GM19438 (cell line): ENCODE measurements at regions not wholly inside any gene's neighbourhood (a gene's known extent, or its start where the extent isn't known, plus 50 kb on each side); places are given as distances from the start of the nearest gene placed in this dataset.

ENCODE experiments used
- ATAC-seq: cut with Tn5 transposase; IDR thresholded peaks from one replicate; pipeline ENCODE4 v1.9.1; 2021; ENCODE audit warnings: low read depth; ENCODE audit not compliant: unreplicated experiment

GRCh38 chr14:31943217-31943799 lies 133.8 kb upstream of the ARHGAP5 start:
- no peak for ATAC-seq

GRCh38 chr14:31943861-31944255 lies 133.2 kb upstream of the ARHGAP5 start:
- no peak for ATAC-seq

DNA sequence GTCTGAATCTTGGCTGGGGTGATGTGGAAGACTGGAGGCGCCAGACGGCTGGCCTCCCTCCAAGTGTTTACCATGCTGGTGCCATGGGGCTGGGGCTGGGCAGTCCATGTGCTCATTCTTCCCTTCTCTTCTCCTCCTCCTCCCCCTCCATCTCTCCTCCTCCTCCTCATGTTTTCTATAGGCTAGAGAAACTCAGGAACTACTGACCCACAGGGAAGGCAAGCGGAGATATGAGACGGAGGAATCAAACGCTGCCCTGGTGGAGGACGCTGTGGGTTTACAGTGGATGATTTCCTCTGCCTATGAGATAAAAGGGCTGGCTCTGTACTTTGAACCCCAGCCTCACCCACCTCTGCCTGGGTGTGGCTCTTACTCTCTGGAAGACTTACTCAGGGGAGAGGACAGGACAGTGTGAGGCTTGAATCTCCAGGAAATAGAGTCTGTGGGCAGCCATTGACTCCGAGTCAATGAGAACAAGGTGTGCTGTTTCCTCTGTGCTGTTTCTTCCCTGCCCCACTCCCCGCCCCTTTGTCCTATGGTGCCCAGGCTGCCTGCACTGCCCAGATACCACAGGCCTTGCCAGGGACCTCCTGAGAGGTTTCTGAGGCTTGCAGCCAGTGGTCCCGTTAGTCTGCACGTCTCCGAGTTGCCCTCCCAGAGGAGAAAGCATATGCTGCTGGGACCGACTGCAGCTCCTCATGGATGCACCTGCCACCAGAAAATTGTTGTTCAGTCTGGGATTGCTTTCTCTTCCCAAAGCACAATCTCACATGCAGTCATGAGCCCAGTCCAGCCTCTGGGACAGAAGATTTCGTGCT lies 132.6 kb upstream of the ARHGAP5 start:
- ATAC-seq = no peak

- no peak for ATAC-seq
These were observed 132.0 kb upstream of the ARHGAP5 start for GRCh38 chr14:31945074-31945613.

DNA sequence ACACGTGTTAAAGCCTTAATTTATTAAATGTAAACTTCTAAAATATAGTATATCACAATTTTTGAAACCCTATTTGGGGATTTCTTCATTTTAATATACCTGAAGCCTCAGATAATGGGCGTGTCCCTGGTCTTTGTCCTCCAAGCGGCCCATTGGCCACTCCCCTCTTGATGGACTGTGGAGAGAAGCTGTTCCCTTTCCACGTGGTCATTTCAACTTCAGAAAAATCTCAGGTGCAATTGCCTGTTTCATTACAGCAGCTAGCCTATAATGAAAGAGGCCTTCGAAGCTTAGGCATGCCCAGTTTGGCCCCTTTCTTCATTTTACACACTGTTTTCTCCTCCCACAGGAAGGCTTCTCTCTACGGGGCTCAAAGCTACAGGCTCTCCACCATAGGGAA lies 131.4 kb upstream of the ARHGAP5 start:
- no peak for ATAC-seq

GRCh38 chr14:31947076-31947475 lies 130.0 kb upstream of the ARHGAP5 start:
- ATAC-seq = no peak

DNA sequence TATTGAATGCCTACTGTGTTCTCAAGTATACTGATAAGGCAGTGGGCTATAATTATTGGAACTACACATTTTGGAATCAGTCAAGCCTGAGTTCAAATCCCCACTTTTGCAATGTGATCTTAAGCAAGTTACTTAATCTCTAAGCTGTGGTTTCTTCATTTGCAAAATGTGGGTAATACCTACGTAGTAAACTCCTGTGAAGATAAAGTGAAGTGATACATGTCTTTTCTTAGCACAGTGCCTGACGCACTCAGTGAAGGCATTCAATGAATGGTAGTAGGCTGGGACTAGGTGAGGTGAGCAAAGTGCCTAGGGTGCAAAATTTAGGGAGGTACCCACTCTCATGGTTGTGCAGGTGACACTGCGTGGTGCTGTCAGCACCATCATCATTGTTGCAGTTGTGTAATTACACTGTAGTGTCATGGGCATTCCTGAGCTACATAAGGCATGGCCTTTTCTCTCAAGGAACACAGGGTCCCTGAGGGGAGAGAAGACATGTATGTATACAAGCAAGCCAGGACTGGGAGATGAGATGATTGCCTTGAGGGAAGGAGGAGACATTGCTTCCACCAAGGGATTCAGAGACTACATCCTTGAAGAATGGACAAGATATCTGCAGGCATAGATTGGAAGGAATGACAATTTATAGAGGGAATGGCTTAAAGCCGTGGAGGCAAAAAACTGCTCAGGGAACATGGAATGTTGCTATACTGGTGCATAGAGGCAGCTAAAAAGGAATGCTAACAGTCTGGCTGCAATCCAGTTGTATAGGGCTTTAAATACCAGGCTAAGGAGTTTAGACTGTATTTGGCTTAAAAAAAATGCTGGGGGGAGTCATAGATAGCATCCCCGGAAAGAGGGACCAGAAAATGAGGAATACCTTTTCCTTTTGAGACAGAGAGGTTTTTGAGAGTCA lies 129.2 kb upstream of the ARHGAP5 start:
- no peak for ATAC-seq

- ATAC-seq = no peak
These were observed 127.4 kb upstream of the ARHGAP5 start for GRCh38 chr14:31949709-31950108.

DNA sequence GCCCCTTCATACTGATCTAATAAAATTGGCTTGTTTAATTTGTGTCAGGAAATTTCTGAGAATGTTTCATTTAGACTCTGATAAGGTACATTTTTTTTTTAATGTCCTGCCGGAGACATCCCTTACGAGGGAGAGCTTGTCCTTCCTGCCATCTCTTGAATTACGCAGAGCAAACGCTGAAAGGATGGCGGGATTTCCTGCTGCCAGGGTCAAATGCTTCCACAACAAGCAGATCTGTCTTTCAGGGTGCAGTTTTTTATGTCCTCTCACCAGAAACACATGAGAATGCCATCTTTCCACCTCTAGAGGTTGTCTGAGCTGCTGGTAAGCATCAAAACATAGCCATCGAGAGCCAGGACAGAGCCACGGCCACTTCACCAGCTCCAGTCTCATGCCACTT lies 126.8 kb upstream of the ARHGAP5 start:
- no peak for ATAC-seq

- no peak for ATAC-seq
These were observed 126.1 kb upstream of the ARHGAP5 start for GRCh38 chr14:31950764-31951637.

DNA sequence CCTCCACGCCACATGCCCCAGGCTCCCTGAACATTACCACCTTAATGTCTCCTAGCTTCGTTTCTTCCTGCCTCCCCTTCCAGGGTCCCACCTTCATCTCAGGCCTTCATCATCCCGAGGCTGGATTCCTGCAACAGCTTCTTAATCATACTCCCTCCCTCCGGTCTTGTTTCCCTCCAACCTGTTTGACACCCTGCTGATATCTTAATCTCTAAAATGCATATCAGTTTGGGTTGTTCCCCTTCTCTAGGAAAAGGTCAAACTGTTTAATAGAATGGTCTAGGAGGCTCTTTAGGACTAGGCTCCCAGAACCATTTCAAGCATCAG lies 125.5 kb upstream of the ARHGAP5 start:
- no peak for ATAC-seq

GRCh38 chr14:31952573-31952972 lies 124.5 kb upstream of the ARHGAP5 start:
- no peak for ATAC-seq

DNA sequence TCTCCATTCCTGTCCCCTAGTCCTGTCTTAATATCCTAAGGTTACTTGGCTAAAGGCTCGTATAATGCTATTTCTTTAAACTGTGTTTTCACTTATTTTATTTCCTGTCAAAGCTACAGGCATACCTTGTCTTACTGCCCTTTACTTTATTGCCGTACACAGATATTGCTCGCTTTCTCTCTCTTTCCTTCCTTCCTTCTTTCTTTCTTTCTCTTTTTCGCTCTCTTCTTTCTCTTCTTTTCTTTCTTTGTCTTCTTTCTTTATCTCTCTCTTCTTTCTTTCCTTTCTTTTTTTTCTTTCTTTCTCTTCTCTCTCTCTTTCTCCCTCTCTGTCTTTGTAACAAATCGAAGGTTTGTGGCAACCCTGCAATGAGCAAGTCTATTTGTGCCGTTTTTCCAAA lies 123.9 kb upstream of the ARHGAP5 start:
- no peak for ATAC-seq

DNA sequence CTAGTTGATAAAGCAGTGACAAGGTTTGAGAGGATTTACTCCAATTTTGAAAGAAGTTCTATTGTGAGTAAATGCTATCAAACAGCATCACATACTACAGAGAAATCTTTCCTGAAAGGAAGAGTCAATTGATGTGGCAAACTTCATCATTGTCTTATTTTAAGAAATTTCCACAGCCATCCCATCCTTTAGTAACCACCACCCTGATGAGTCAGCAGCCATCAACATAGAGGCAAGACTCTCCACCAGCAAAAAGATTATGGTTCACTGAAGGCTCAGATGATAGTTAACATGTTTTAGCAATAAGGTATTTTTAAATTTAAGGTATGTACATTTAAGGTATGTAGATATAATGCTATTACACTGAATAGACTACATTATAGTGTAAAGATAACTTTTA lies 122.1 kb upstream of the ARHGAP5 start:
- no peak for ATAC-seq

DNA sequence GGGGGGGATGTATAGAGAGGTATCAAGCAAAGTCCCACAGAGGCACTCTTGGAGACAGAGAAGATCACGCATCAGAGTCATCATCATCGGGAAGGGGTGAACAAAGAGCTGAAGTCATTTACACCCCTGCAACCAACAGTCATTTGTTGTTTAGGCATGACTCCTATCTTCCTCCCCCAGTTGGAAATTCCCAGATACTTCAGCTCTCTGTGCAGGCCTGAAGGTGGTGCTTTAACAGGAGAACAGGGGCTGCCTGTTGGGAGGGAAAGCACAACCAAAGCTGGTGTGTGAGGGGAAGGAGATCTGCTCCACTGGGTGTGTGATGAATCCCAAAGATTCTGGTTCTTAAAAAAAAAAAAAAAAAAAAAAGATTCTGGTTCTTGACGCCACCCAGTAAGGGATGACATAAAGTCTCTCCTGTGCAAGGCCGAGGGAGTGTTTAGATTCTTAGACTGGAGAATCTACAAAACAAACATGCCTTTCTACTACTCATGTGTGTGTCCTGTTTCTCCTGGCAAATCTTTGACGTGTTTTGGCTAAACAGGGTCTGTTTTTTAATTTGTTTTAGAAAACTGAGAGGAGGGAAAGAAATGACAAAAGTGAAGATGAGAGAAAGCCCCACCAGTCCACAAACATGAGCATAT lies 121.0 kb upstream of the ARHGAP5 start:
- ATAC-seq = no peak

DNA sequence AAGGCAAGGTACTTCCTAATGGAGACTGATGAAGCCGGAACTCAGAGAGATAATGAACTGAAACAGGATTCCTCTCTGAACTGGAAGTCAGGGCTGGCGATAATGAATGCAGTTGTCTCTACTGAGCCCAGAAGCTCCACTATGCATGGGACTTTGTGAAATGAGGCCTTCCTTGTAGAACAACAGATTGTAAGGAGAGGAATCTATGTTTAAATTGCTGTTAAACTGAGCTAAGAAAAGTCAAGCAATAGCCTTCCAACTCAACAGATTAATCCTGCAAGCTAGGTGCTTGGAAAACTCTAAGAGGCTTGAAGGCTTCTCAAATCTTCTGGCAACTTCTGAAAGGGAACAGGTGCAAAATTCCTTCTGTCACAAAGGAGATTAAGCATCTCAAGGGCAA lies 119.5 kb upstream of the ARHGAP5 start:
- ATAC-seq = no peak

GRCh38 chr14:31960039-31960438 lies 117.1 kb upstream of the ARHGAP5 start:
- no peak for ATAC-seq

- ATAC-seq = no peak
These were observed 115.2 kb upstream of the ARHGAP5 start for GRCh38 chr14:31961896-31962295.

DNA sequence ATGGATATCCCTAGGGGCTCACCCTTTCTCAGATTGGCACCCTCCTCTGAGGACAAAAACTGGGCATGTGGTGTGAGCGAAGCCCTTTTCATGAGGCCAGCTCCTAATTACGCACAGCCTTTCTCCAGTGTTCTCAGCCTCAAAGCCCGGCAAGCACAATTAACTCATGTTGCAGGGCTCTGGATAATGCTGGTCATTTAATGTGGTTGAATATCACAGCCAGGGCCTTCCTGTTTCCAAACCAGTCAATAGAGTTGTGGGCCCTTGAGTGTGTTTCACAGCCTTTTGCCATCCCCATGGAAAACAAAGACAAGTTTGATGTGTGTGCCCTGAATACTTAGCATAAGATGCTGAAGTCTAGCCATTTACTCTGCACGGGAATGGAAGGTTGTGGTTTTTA lies 114.2 kb upstream of the ARHGAP5 start:
- ATAC-seq = no peak

- ATAC-seq = no peak
These were observed 113.5 kb upstream of the ARHGAP5 start for GRCh38 chr14:31963587-31963986.
